Osteoblast (primary cell): ENCODE measurements at regions not wholly inside any gene's neighbourhood (a gene's known extent, or its start where the extent isn't known, plus 50 kb on each side); places are given as distances from the start of the nearest gene placed in this dataset.
A peak's percentile ranks its signal among the peaks of the same experiment; 100 is the strongest.

Experiments
- DNase-seq: peaks from one replicate; pipeline ENCODE4 v3.0.0; 2011; ENCODE audit warnings: low spot score, mixed read lengths; ENCODE audit not compliant: insufficient read length; ENCODE audit errors: missing footprints
- H2AFZ ChIP-seq: 2 replicates; pipeline ENCODE4 v1.6.0; 2011; ENCODE audit warnings: mild to moderate bottlenecking, low read length
- H3K27ac ChIP-seq: 2 replicates; pipeline ENCODE4 v1.5.1; 2011; ENCODE audit warnings: mild to moderate bottlenecking, low read depth, low read length, moderate library complexity
- H3K27me3 ChIP-seq: 2 replicates; pipeline ENCODE4 v1.6.0; 2012; ENCODE audit warnings: mild to moderate bottlenecking, control low read depth, inconsistent platforms, low read length, moderate library complexity; ENCODE audit not compliant: insufficient read depth
- H3K36me3 ChIP-seq: 2 replicates; pipeline ENCODE4 v1.5.1; 2011; ENCODE audit warnings: mild to moderate bottlenecking, low read length, control low read depth, moderate library complexity; ENCODE audit not compliant: insufficient read depth
- H3K4me1 ChIP-seq: 2 replicates; pipeline ENCODE4 v1.5.1; 2011; ENCODE audit warnings: mild to moderate bottlenecking, low read length, control low read depth, moderate library complexity; ENCODE audit not compliant: insufficient read depth
- H3K4me2 ChIP-seq: 2 replicates; pipeline ENCODE4 v1.6.0; 2011; ENCODE audit warnings: mild to moderate bottlenecking, low read length; ENCODE audit not compliant: insufficient read depth
- H3K4me3 ChIP-seq: fragments of 200-600 bp; sonication (generic); 3 replicates; pipeline ENCODE4 v1.5.1; 2012; ENCODE audit warnings: mild to moderate bottlenecking, low read length, inconsistent platforms; ENCODE audit not compliant: insufficient read depth
- H3K79me2 ChIP-seq: 2 replicates; pipeline ENCODE4 v1.6.0; 2012; ENCODE audit warnings: mild to moderate bottlenecking, low read length, control low read depth, inconsistent platforms; ENCODE audit not compliant: insufficient read depth
- H3K9me3 ChIP-seq: 2 replicates; pipeline ENCODE4 v1.5.1; 2011; ENCODE audit warnings: low read depth, low read length, control low read depth
- H4K20me1 ChIP-seq: 2 replicates; pipeline ENCODE4 v1.6.0; 2012; ENCODE audit warnings: mild to moderate bottlenecking, low read length, control low read depth; ENCODE audit not compliant: insufficient read depth
- TF ChIP-seq, protein P1 (sequence below): IDR thresholded peaks from 2 replicates; pipeline ENCODE4 v1.5.1; 2011; ENCODE audit warnings: mild to moderate bottlenecking, low read depth, low read length, moderate library complexity; ENCODE audit errors: extremely low read depth

DNA sequence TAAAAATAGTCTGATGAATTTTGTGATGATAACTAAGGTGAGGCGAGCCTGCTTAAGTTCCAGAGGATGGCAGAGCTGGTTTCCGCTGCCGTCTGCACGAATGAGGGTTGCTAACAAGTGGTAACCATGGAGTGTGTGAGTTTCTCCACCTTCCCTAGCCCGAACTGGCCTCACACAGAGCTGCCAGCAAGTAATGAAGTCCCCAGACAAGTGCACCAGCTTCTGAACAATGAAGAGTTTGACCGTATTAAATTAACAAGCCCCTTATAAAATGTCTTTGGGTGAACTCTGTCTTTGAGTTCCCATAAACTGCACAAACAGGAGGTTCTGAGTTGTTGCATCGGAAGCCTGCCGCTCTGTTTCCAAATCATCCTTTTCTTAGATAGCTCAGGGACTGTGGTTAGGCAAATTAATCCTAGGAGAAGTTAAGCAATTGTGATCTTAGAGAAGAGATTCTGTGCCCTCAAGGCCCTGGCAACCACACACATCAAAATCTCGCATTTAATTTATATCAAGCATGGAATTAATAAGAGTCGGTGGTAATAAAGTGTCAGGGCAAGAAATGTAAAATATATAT is 274.1 kb upstream of the DAAM1 start:
- Histone ChIP-seq H3K4me2 (no peak overlapping the region), H2AFZ (no peak overlapping the region)

GRCh38 chr14:58915646-58916045 is 272.8 kb upstream of the DAAM1 start:
- Histone ChIP-seq H3K4me2 (no peak overlapping the region), H3K4me1 (peaks cover 11% of the 10 kb centered on the region), H3K4me3 (no peak overlapping the region), H3K9me3 (no peaks in the 10 kb centered on the region), H4K20me1 (no peaks in the 10 kb centered on the region), H3K36me3 (no peaks in the 10 kb centered on the region), H3K27me3 (no peaks in the 10 kb centered on the region), H3K79me2 (no peaks in the 10 kb centered on the region), H3K27ac (no peak overlapping the region), H2AFZ (no peak overlapping the region)
- TF ChIP-seq, protein P1, sequence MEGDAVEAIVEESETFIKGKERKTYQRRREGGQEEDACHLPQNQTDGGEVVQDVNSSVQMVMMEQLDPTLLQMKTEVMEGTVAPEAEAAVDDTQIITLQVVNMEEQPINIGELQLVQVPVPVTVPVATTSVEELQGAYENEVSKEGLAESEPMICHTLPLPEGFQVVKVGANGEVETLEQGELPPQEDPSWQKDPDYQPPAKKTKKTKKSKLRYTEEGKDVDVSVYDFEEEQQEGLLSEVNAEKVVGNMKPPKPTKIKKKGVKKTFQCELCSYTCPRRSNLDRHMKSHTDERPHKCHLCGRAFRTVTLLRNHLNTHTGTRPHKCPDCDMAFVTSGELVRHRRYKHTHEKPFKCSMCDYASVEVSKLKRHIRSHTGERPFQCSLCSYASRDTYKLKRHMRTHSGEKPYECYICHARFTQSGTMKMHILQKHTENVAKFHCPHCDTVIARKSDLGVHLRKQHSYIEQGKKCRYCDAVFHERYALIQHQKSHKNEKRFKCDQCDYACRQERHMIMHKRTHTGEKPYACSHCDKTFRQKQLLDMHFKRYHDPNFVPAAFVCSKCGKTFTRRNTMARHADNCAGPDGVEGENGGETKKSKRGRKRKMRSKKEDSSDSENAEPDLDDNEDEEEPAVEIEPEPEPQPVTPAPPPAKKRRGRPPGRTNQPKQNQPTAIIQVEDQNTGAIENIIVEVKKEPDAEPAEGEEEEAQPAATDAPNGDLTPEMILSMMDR, result no peak
- no peak for DNase-seq

More for the DNA sequence above, 274.1 kb upstream of the DAAM1 start:
- DNase-seq, result no peak
- Histone ChIP-seq H3K27me3 (no peaks in the 10 kb centered on the region), H3K4me1 (peaks cover 11% of the 10 kb centered on the region), H3K79me2 (no peaks in the 10 kb centered on the region), H4K20me1 (no peaks in the 10 kb centered on the region), H3K9me3 (no peaks in the 10 kb centered on the region), H3K27ac (no peak overlapping the region), H3K4me3 (no peak overlapping the region), H3K36me3 (no peaks in the 10 kb centered on the region)
- TF ChIP-seq, protein P1, result no peak

GRCh38 chr14:58918066-58918738 is 270.3 kb upstream of the DAAM1 start:
- H3K9me3 ChIP-seq, result no peaks in the 10 kb centered on the region
- no peak overlapping the region for H2AFZ ChIP-seq
- TF ChIP-seq, protein P1, result no peak
- peak overlapping the region; percentile 14 for H3K4me2 ChIP-seq
- H3K27ac ChIP-seq, result no peak overlapping the region
- no peaks in the 10 kb centered on the region for H3K27me3 ChIP-seq
- H4K20me1 ChIP-seq, result no peaks in the 10 kb centered on the region
- no peak overlapping the region for H3K4me3 ChIP-seq
- no peak for DNase-seq
- peaks cover 11% of the 10 kb centered on the region for H3K4me1 ChIP-seq
- H3K79me2 ChIP-seq, result no peaks in the 10 kb centered on the region
- H3K36me3 ChIP-seq, result no peaks in the 10 kb centered on the region

DNA sequence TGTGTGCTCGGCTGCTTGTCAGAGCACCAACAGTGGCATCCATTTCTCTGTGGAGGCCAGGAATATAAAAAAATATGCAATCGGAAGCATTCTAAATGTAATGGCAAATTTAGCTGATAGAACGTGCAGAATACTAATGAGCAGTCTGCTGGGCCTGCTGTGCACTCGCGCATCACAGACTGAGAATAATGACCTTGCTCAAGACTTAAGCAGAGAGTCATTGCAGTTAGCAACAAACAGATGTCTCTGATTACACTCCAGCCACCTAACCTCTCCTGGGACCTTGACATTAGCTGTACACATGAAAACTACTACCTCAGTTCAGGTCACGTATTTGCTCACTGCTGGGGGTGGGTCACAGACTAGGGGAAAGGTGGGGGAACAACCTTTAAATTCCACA is 269.2 kb upstream of the DAAM1 start:
- H3K4me3 ChIP-seq, result no peak overlapping the region
- H3K4me1 ChIP-seq, result peaks cover 11% of the 10 kb centered on the region
- H3K36me3 ChIP-seq, result no peaks in the 10 kb centered on the region
- H3K27me3 ChIP-seq, result no peaks in the 10 kb centered on the region
- no peak for DNase-seq
- H3K4me2 ChIP-seq, result no peak overlapping the region
- H3K27ac ChIP-seq, result no peak overlapping the region
- TF ChIP-seq, protein P1, result no peak
- H3K9me3 ChIP-seq, result no peaks in the 10 kb centered on the region
- no peaks in the 10 kb centered on the region for H4K20me1 ChIP-seq
- H2AFZ ChIP-seq, result no peak overlapping the region
- H3K79me2 ChIP-seq, result no peaks in the 10 kb centered on the region
